H7 (cell line): ENCODE measurements at regions not wholly inside any gene's neighbourhood (a gene's known extent, or its start where the extent isn't known, plus 50 kb on each side); places are given as distances from the start of the nearest gene placed in this dataset.

Experiments
- DNase-seq: peaks from one replicate; pipeline ENCODE4 v3.0.0; 2012
- H3K27me3 ChIP-seq: 2 replicates; pipeline ENCODE4 v1.6.0; 2011; ENCODE audit warnings: mild to moderate bottlenecking, low read length; ENCODE audit not compliant: control insufficient read depth, insufficient read depth
- H3K36me3 ChIP-seq: replicated peaks from 2 replicates; pipeline ENCODE4 v1.5.1; 2011; ENCODE audit warnings: low read length; ENCODE audit not compliant: control insufficient read depth, insufficient read depth
- H3K4me3 ChIP-seq: 2 replicates; pipeline ENCODE4 v1.5.1; 2011; ENCODE audit warnings: low read depth, mild to moderate bottlenecking, control low read depth, low read length, moderate library complexity; ENCODE audit not compliant: insufficient read depth

GRCh38 chr16:85474621-85475217, 138.4 kb upstream of the GSE1 start:
- no peak for DNase-seq
- Histone ChIP-seq H3K4me3 (no peak overlapping the region), H3K27me3 (no peaks in the 10 kb centered on the region), H3K36me3 (no peaks in the 10 kb centered on the region)

- Histone ChIP-seq H3K4me3 (no peak overlapping the region), H3K27me3 (no peaks in the 10 kb centered on the region), H3K36me3 (no peaks in the 10 kb centered on the region)
- no peak for DNase-seq
These were observed 137.9 kb upstream of the GSE1 start for GRCh38 chr16:85475233-85475632.

GRCh38 chr16:85475691-85476300, 137.3 kb upstream of the GSE1 start:
- Histone ChIP-seq H3K4me3 (no peak overlapping the region), H3K36me3 (no peaks in the 10 kb centered on the region), H3K27me3 (no peaks in the 10 kb centered on the region)
- no peak for DNase-seq

GRCh38 chr16:85476389-85476788, 136.7 kb upstream of the GSE1 start:
- no peak for DNase-seq
- no peaks in the 10 kb centered on the region for H3K36me3 ChIP-seq
- no peak overlapping the region for H3K4me3 ChIP-seq
- no peaks in the 10 kb centered on the region for H3K27me3 ChIP-seq

GRCh38 chr16:85477801-85478363, 135.2 kb upstream of the GSE1 start:
- Histone ChIP-seq H3K27me3 (no peaks in the 10 kb centered on the region), H3K36me3 (no peaks in the 10 kb centered on the region), H3K4me3 (no peak overlapping the region)
- no peak for DNase-seq

- peak; percentile 93 for DNase-seq
- Histone ChIP-seq H3K36me3 (no peaks in the 10 kb centered on the region), H3K4me3 (no peak overlapping the region), H3K27me3 (no peaks in the 10 kb centered on the region)
These were observed 133.0 kb upstream of the GSE1 start for GRCh38 chr16:85479972-85480726.

- no peaks in the 10 kb centered on the region for H3K27me3 ChIP-seq
- no peaks in the 10 kb centered on the region for H3K36me3 ChIP-seq
- no peak overlapping the region for H3K4me3 ChIP-seq
- DNase-seq = no peak
These were observed 132.4 kb upstream of the GSE1 start for GRCh38 chr16:85480727-85481101.

- no peak for DNase-seq
- H3K27me3 ChIP-seq = no peaks in the 10 kb centered on the region
These were observed 131.9 kb upstream of the GSE1 start for GRCh38 chr16:85481206-85481605.

GRCh38 chr16:85481738-85482137, 131.4 kb upstream of the GSE1 start:
- H3K4me3 ChIP-seq = no peak overlapping the region
- no peak for DNase-seq
- H3K36me3 ChIP-seq = no peaks in the 10 kb centered on the region
- no peaks in the 10 kb centered on the region for H3K27me3 ChIP-seq

More at GRCh38 chr16:85481206-85481605, 131.9 kb upstream of the GSE1 start:
- no peaks in the 10 kb centered on the region for H3K36me3 ChIP-seq
- H3K4me3 ChIP-seq = no peak overlapping the region

- Histone ChIP-seq H3K4me3 (no peak overlapping the region), H3K27me3 (no peaks in the 10 kb centered on the region), H3K36me3 (no peaks in the 10 kb centered on the region)
- DNase-seq = no peak
These were observed 129.7 kb upstream of the GSE1 start for GRCh38 chr16:85483424-85483823.

- Histone ChIP-seq H3K27me3 (no peaks in the 10 kb centered on the region), H3K36me3 (no peaks in the 10 kb centered on the region), H3K4me3 (no peak overlapping the region)
- DNase-seq = no peak
These were observed 128.5 kb upstream of the GSE1 start for GRCh38 chr16:85484347-85485300.

GRCh38 chr16:85485379-85485778, 127.7 kb upstream of the GSE1 start:
- Histone ChIP-seq H3K27me3 (no peaks in the 10 kb centered on the region), H3K36me3 (no peaks in the 10 kb centered on the region), H3K4me3 (no peak overlapping the region)
- DNase-seq = no peak

- Histone ChIP-seq H3K27me3 (no peaks in the 10 kb centered on the region), H3K4me3 (no peak overlapping the region), H3K36me3 (no peaks in the 10 kb centered on the region)
- no peak for DNase-seq
These were observed 126.7 kb upstream of the GSE1 start for GRCh38 chr16:85486256-85486915.

GRCh38 chr16:85488414-85488813, 124.7 kb upstream of the GSE1 start:
- no peaks in the 10 kb centered on the region for H3K36me3 ChIP-seq
- H3K4me3 ChIP-seq = no peak overlapping the region
- H3K27me3 ChIP-seq = no peaks in the 10 kb centered on the region
- DNase-seq = no peak
